ENCODE measurements at regions not wholly inside any gene's neighbourhood (a gene's known extent, or its start where the extent isn't known, plus 50 kb on each side); places are given as distances from the start of the nearest gene placed in this dataset.
"Not testable (repeated sequence)": the region's sequence is repeated elsewhere in the genome, so short reads cannot be mapped to it uniquely, and the experiment has no call there.

DNA sequence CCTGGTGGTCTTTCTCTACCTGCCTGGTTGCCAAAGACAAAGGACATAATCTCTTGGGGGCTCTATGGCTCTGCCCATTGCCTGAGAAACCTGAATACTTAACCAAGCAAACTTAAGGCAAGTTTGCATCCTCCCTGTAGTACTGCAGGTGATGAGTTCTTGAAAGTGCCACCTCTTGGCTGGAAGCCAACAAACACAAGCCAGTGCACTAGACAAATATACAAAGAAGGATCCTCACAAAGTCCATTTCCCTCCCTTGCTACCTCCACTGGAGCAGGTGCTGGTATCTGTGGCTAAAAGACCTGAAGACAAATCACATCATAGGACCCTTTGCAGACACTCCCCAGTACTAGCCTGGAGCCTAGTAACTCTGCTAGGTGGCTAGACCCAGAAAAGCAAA, 772.3 kb downstream of the SI start:
- DNase-seq (ENCODE audit: insufficient read length, low spot score) (no peak), FAIRE-seq (no peak)

DNA sequence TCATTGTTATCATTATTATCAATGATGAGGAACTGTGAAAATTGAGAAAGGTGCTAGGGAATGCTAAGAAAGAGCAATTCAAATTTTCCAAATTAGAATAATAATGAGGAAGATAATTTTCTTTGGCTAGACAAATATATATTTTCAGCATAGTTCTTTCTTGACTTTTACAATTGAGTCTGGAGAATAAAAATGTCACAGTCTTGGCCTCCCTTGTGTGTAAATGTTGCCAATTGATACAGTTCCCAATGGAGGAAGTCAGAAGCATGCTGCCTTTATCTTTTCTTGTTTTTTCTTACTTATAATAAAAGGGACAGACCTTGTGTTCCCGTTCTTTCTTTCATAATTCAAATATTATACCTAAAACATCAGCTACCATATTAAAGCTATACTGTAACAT, 774.4 kb downstream of the SI start:
- FAIRE-seq (no peak), DNase-seq (ENCODE audit: insufficient read length, low spot score) (no peak)

DNA sequence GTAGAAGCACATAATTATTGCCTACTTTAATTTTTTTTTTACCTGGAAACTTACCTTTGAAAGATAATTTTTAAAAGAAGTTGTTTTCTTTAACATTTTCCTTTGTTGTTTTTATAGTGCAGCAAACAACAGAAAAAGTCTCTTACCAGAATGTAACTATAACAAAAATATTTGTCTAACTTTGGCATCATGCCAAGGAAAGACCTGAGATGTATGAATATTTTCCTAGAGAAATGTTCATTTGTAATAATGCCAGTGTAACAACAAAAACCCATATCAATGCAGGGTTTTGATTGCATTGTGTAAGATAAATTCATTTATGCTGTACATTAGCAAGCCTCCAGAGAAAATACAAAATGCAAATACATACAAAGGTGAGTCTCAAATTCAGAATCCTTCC, 775.7 kb downstream of the SI start:
- no peak for DNase-seq (ENCODE audit: insufficient read length, low spot score)
- no peak for FAIRE-seq

DNA sequence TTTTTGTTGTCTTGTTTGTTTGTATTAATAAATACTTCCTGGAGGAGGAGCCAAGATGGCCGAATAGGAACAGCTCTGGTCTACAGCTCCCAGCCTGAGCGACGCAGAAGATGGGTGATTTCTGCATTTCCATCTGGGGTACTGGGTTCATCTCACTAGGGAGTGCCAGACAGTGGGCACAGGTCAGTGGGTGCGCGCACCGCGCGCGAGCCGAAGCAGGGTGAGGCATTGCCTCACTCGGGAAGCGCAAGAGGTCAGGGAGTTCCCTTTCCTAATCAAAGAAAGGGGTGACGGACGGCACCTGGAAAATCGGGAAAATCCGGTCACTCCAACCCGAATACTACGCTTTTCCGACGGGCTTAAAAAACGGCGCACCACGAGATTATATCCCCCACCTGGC, 786.8 kb downstream of the SI start:
- FAIRE-seq; DNase-seq (ENCODE audit: insufficient read length, low spot score): not testable (repeated sequence)

DNA sequence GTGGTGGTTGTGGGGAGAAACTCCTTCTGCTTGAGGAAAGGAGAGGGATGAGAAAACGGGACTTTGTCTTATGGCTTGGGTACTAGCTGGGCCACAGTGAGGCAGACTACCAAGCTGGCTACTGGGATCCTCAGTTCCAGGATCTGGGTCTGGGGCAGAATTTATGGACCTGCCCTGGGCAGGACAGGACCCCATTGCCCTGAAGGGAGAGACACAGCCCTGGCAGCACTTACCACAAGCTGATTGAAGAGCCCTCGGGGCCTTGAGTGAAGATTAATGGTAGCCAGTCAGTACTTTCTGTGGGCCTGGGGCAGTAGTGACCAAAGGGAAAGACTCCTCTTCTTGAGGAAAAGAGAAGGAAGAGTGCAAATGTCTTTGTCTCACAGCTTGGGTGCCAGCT, 799.7 kb downstream of the SI start:
- no peak for DNase-seq (ENCODE audit: insufficient read length, low spot score)
- no peak for FAIRE-seq

DNA sequence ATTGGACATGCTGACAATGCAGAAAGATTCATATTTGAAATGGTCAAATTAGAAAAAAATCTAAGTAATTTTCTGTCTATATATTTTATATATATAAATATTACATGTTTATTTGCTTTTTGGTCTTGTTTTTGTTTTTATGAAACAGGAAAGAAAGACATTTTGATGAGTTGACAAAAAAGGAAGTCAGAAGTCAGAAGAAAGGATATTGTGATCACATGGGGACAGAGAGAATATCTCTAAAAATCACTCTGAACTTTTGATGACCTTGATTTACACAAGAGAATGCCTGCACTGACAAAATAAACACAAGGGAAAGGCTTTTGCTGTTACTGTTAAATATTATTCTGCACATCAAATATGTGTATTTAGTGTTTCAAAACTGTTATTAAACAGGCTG, 811.2 kb downstream of the SI start:
- no peak for DNase-seq (ENCODE audit: insufficient read length, low spot score)
- FAIRE-seq: no peak

DNA sequence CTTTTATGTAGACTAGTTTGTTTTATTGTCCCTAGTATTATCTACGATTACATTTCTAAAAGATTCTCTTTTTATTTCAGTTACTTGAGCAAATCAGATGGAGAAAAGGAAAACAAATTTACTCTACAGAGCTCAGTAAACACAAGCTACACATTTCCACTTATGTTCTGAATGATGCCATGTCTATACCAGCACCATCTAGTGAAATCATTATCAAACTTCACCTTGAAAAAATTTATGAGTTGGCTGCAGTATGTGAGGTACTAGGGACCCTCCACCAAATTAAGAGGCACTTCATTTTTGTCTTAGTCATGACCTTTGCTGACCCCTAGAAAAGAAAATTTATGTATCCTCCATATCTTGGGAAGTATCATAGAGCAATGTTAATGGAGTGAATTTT, 827.4 kb downstream of the SI start:
- DNase-seq (ENCODE audit: insufficient read length, low spot score): no peak
- no peak for FAIRE-seq

DNA sequence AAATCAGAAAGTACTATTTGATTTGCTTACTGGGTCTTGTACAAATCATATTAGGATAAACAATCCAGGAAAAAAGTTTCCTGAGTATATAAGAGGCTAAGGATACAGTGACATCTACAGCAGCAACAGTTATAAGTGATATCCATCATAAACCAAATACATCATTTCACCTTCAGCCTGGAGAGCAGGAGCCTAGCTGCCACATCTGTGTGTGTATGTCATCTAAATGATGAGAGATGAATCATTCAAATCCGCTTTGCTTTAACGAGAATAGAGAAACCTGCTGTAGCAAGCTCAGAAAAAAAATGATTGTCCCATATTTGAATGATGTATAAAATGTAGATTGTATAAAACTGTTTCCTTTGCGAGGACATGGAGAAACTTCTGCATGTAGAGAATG, 841.4 kb downstream of the SI start:
- FAIRE-seq: no peak
- no peak for DNase-seq (ENCODE audit: insufficient read length, low spot score)

DNA sequence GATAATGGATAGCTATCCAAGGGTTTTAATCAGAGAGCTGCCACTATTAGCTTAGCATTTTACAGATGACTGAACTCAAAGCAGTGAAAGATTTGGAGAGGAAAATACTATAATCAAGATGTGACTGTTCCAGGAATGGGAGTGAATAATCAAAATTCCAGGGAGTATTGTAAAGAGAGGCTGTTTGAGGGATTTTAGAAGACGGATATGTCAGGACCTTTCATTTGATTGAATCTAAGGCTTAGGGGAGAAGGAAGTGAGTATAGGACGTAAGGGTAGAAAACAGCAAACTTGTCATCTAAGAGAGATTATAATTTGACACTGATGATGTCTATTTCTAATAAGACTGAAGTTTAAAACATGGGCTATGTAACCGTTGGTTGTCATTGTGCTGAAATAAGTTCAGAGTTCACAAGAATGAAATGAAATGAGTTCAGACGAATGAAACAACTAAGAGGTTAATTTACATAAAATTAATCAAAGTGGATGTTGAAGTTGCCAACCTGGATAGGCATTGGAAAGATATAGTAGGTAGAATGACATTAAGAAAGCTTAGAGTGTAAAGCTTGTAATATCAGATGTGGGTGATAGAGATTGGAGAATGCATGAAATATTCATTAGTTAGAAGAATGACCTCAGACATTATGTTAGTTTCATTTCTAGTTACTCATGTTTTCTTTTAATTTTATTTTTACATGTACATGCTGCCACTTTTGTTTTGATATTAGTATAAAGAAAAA, 842.8 kb downstream of the SI start:
- FAIRE-seq: no peak
- no peak for DNase-seq (ENCODE audit: insufficient read length, low spot score)

DNA sequence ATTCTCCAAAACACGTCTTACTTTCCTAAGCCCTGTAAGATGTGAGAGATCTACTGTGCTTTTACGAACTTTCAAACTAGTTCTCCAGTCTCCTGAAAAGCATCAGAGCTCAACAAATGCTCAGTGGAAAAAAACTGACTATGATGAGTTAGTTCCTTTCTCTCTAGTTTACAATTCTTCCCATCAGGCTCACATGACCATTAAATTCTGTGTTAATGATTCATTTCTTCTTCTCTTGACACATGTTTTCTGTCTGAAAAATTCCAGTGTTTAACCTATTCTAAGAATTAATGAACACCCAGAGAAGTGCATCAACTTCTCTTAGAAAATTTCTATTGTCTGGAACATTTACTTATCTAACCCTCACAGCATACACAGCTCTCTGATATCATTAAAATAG, 844.3 kb downstream of the SI start:
- DNase-seq (ENCODE audit: insufficient read length, low spot score): no peak
- no peak for FAIRE-seq

DNA sequence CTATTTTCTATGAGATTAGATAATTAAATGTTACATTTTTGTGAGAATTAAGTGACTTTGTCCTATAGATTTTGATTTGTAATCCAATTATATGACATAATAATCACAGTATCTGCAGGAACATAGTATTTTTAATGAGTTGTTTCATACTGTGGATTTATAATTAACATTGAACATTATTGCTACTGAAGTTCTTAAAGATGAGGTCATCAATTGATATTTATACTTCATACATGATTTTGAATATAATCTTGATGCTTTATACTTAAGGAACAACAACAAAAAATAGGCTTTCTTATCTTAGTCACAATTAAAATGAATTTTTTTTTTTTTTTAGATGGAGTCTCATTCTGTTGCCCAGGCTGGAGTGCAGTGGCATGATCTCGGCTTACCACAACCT, 846.6 kb downstream of the SI start:
- FAIRE-seq: no peak
- no peak for DNase-seq (ENCODE audit: insufficient read length, low spot score)

DNA sequence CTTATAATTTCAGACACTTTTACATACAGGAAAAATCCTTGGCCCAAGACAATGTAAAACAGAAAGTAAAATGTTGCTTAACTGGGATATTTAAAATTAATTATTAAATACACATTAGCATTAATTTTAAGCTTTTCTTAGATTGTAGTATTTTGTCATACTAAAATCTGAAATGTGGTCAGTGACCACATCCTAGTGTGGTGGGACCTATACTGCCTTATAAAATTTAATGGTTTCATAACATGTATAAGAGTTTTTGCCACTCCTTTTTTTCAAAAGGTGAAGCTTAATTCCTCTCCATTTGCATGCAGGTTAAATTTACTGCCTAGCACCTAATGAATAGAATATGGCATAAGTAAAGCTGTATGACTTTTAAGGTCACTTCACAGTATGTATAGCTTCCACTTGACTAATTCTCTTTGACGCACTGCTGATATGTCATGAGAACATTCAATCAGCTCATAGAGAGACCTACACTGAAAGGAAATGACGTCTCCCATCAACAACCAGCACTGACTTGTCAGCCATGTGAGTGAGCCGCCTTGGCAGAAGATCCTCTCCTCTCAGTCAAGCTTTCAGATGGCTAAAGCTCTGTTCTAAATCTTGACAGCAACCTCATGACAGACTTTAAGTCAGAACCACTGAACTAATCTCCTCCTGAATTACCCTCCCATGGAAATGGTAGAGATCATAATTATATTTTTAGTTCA, 847.8 kb downstream of the SI start:
- FAIRE-seq: no peak
- DNase-seq (ENCODE audit: insufficient read length, low spot score): no peak

DNA sequence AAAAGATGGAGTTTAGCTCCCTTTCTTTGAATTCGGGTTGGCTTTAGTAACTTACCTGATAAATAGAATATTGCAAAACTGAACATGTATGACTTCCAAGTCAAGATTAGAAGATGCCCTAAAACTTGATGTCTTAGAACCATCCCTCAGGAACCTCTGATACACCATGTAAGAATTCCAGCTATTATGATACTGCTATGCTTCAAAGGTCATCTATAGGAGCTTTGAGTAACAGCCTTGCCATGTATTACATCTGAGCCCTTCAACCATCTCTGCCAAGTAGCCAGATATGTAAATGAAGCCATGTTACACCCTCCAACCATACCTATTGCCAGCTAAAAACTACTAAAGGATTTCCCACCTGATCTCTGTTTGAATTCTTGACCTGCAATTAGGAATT, 854.2 kb downstream of the SI start:
- FAIRE-seq (no peak), DNase-seq (ENCODE audit: insufficient read length, low spot score) (no peak)

DNA sequence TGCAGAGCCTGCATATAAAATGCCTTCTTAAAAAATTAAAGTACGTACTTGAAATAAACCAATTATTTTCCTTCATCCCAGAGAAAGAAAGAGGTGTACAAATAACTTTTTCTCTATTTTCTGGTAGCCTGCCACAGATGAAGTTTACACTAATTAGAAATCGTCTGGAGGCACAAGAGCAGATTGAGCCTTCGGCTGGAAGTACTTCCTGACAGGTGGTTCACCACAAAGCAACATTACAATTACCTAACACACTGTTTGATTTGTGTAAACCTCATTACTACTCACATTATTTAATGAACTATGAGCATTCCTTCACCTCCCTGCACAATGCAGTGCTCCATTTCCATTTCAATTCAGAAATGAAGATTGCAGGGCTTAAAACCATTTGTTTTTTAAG, 856.1 kb downstream of the SI start:
- DNase-seq (ENCODE audit: insufficient read length, low spot score) (no peak), FAIRE-seq (no peak)

DNA sequence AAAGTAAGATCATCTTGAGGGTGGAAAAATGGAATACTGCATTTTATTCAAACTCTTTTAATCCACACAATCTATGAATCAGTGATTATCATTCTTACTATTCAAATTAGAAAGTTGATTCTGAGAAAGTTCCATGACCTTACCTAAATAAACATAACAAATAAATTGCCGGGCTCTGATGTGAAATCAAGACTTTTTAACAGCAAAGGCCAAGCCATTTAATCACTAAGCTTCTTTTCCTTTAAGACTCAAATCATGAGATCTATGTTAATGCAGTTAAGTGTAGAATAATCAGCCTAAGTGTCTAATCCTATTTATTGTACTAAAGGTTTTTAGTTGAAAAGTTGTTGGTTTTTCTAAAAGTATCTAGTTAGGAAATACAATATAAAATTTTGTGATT, 857.0 kb downstream of the SI start:
- DNase-seq (ENCODE audit: insufficient read length, low spot score): no peak
- FAIRE-seq: no peak

DNA sequence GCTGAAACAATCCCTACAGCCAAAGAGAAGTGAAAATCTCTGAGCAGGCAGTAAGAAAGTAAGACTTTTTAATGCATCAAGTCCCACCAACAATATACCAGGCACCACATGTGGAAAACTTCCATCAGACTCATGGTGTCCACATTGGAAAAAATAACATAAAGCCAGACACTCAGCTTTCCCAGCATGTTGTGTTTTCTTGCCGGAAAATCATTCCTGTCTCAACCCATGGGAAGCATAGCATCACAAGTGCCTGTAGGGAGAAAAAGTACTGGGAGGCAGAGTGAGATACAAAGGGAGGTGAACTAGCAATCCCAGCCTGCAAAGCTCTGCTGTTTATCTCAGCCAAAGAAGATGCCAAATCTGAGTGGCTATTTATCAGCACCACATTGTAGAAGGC, 868.9 kb downstream of the SI start:
- FAIRE-seq (no peak), DNase-seq (ENCODE audit: insufficient read length, low spot score) (no peak)

DNA sequence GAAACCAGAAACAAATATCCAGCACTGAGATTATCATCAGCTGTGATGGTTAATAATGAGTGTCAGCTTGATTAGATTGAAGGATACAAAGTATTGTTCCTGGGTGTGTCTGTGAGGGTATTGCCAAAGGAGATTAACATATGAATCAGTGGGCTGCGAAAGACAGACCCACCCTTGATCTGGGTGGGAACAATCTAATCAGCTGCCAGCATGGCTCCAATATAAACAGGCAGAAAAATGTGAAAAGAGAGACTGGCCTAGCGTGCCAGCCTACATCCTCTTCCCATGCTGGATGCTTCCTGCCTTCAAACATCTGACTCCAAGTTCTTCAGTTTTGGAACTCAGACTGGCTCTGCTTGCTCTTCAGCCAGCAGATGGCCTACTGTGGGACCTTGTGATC, 869.5 kb downstream of the SI start:
- DNase-seq (ENCODE audit: insufficient read length, low spot score): no peak
- FAIRE-seq: no peak

DNA sequence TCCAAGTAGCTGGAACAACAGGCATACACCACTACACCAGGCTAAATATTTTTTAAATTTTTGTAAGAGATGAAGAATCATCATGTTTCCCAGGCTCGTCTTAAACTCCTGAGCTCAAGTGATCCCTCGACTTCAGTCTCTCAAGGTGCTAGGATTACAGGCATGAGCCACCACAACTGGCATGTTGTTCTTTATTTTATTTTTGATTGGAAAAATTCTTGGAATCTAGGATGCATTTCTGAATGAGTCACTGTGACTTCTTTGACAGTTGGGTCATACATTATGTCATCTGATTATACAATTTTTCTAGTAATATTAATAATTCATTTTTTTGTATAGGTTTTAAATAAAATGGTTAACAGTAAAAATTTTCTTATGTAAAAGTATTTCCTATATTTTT, 870.2 kb downstream of the SI start:
- no peak for DNase-seq (ENCODE audit: insufficient read length, low spot score)
- no peak for FAIRE-seq

DNA sequence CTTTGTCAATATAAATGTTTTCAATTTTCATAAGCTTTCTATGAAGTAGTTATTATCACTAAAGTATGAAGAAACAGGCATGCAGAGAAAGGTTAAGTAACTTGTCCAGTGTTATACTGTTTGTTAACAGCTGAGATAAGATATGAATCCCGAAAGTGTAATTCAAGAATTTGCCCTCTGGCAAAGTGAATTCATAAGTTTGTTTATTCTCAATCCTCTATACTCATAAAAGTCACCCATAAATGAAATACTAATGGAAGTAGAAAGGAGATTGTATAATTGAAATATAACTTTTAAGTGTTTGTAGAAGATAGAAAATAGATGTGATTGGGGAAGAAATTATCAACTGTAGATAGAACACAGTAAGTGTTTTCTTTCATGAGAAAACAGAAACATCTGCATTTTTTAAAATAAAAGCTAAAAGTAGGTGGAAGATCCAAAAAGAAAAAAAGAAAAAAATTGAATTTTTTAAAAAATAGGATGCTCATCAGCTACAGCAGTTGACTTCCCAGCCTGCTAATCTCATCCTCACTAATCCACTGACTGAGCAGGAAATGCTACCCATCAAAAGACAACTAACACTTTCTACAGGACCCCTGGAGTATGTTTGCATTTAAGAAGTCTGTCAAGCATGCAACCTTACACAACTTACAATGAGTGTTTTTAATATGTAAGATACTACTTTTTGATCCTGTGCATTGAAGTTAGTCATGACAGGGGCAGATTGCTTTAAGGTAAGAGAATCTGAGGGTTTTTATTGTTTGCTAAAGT, 878.1 kb downstream of the SI start:
- no peak for DNase-seq (ENCODE audit: insufficient read length, low spot score)
- no peak for FAIRE-seq

DNA sequence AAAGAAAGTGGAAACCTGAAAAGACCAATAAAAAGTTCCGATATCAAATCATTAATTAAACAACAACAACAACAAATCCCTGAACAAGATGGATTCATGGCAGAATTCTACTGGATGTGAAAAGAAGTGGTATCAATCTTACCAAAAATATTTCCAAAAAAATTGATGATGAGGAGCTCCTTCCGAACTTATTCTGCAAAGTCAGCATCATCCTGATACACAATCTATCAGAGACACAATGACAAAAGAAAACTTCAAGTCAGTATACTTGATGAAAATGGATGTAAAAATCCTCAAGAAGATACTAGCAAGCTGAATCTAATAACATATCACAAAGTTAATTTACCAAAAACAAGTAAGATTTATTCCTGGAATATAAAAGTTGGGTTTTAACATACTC, 881.8 kb downstream of the SI start:
- DNase-seq (ENCODE audit: insufficient read length, low spot score) (no peak), FAIRE-seq (no peak)

DNA sequence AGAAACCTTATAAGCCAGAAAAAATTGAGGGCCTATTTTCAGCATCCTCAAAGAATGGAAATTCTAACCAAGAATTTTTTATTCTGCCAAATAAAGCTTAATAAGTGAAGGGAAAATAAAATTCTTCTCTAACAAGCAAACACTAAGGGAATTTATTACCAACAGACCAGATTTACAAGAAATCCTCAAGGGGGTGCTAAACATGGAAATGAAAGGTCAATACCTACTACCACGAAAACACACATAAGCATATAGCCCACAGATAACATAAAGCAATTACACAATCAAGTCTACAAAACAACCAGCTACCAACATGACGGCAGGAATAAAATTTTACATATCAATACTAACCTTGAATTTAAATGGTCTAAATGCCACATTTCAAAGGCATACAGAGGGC, 883.5 kb downstream of the SI start:
- FAIRE-seq (no peak), DNase-seq (ENCODE audit: insufficient read length, low spot score) (no peak)

DNA sequence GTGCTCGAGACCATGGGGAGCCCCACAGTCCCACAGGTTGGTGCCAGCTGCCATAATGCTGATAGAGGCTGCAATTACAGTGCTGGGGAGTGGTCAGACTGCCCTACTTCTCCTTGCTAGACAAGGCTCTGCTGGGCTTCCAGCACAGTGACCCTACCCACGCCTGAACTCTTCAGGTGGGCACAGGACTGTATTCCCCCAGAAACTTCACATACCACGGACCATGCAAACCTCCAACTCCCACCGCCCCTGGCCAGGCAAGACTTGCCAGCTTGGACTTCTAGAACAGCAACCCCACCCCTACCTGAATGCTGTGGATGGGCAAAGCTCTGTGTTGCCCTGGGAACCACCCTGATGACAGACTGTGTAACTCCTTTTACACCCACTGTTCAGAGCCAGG, 885.3 kb downstream of the SI start:
- no peak for DNase-seq (ENCODE audit: insufficient read length, low spot score)
- FAIRE-seq: no peak
